CD14-positive monocyte (primary cell): ENCODE measurements at regions not wholly inside any gene's neighbourhood (a gene's known extent, or its start where the extent isn't known, plus 50 kb on each side); places are given as distances from the start of the nearest gene placed in this dataset.

Experiments used
- DNase-seq, 3 donors: peaks; one replicate each; pipeline ENCODE4 v3.0.0-alpha.2; 2011 to 2022
- H2AFZ ChIP-seq: 2 replicates; pipeline ENCODE4 v1.6.0; 2012; ENCODE audit warnings: mild to moderate bottlenecking, low read depth, low read length, inconsistent platforms; ENCODE audit not compliant: insufficient read depth, poor library complexity, severe bottlenecking
- H3K27ac ChIP-seq, 2 donors: 1 replicate in 1 of 2; 2 replicates in 1 of 2; pipeline ENCODE4 v1.5.1; 2012 to 2013; ENCODE audit warnings: low read length in 2 of 2, control low read depth in 1 of 2, inconsistent platforms in 1 of 2, low read depth in 1 of 2, mild to moderate bottlenecking in 1 of 2
- H3K27me3 ChIP-seq, 2 donors: one replicate each; pipeline versions ENCODE4 v1.6.0 to v1.6.1; 2011 to 2013; ENCODE audit warnings: low read length in 2 of 2; ENCODE audit not compliant: control insufficient read depth in 2 of 2, insufficient read depth in 2 of 2
- H3K36me3 ChIP-seq, 2 donors: replicated peaks in 1 of 2; 1 replicate in 1 of 2; 2 replicates in 1 of 2; pipeline versions ENCODE4 v1.5.1 to v1.6.1; 2012 to 2013; ENCODE audit warnings: low read length in 2 of 2, control low read depth in 1 of 2, inconsistent platforms in 1 of 2, mild to moderate bottlenecking in 1 of 2; ENCODE audit not compliant: insufficient read depth in 2 of 2, control insufficient read depth in 1 of 2
- H3K4me1 ChIP-seq, 2 donors: 1 replicate in 1 of 2; 2 replicates in 1 of 2; pipeline versions ENCODE4 v1.5.1 to v1.6.1; 2012 to 2013; ENCODE audit warnings: low read length in 2 of 2, control low read depth in 1 of 2, inconsistent platforms in 1 of 2, mild to moderate bottlenecking in 1 of 2, moderate library complexity in 1 of 2; ENCODE audit not compliant: insufficient read depth in 2 of 2, control insufficient read depth in 1 of 2
- H3K4me2 ChIP-seq: replicated peaks from 2 replicates; pipeline ENCODE3; 2012; ENCODE audit warnings: low read length, moderate library complexity, mild to moderate bottlenecking; ENCODE audit not compliant: poor library complexity, severe bottlenecking; ENCODE audit errors: extremely low read depth
- H3K4me3 ChIP-seq, 3 experiments: fragments of 200-600 bp in 1 of 3; sonication (generic) in 1 of 3; replicated peaks in 1 of 3; 1 replicate in 2 of 3; 2 replicates in 1 of 3; pipeline ENCODE4 v1.5.1; 2011 to 2013; ENCODE audit warnings: low read length in 3 of 3, mild to moderate bottlenecking in 3 of 3, control low read depth in 2 of 3, low read depth in 2 of 3, inconsistent platforms in 1 of 3, moderate library complexity in 1 of 3
- H3K79me2 ChIP-seq: 2 replicates; pipeline ENCODE4 v1.6.0; 2012; ENCODE audit warnings: mild to moderate bottlenecking, control low read depth, inconsistent platforms, low read length, moderate library complexity; ENCODE audit not compliant: insufficient read depth
- H3K9ac ChIP-seq: 2 replicates; pipeline ENCODE4 v1.6.0; 2017; ENCODE audit warnings: low read length, mild to moderate bottlenecking; ENCODE audit not compliant: insufficient read depth, poor library complexity, severe bottlenecking
- H3K9me3 ChIP-seq, 2 donors: replicated peaks in 1 of 2; 1 replicate in 1 of 2; 2 replicates in 1 of 2; pipeline versions ENCODE4 v1.5.1 to v1.6.1; 2012 to 2013; ENCODE audit warnings: low read length in 2 of 2, control low read depth in 1 of 2; ENCODE audit not compliant: control insufficient read depth in 1 of 2, insufficient read depth in 1 of 2
- H4K20me1 ChIP-seq: 2 replicates; pipeline ENCODE4 v1.6.0; 2012; ENCODE audit warnings: mild to moderate bottlenecking, low read length, control low read depth, moderate library complexity; ENCODE audit not compliant: insufficient read depth
- H3K27ac Mint-ChIP-seq, 7 donors: one replicate each; pipeline ENCODE4 v1.8.0; 2020; ENCODE audit warnings: mild to moderate bottlenecking in 7 of 7, mixed read lengths in 7 of 7, moderate library complexity in 6 of 7, inconsistent platforms in 2 of 7
- H3K27me3 Mint-ChIP-seq, 3 donors: one replicate each; pipeline ENCODE4 v1.8.0; 2021 to 2022; ENCODE audit warnings: low read depth in 3 of 3, mild to moderate bottlenecking in 3 of 3, mixed read lengths in 3 of 3, moderate library complexity in 3 of 3, inconsistent platforms in 1 of 3
- H3K36me3 Mint-ChIP-seq, 2 donors: one replicate each; pipeline ENCODE4 v1.8.0; 2020; ENCODE audit warnings: mixed read lengths in 2 of 2, inconsistent platforms in 1 of 2, mild to moderate bottlenecking in 1 of 2
- H3K4me1 Mint-ChIP-seq: one replicate; pipeline ENCODE4 v1.8.0; 2020; ENCODE audit warnings: mild to moderate bottlenecking, mixed read lengths
- H3K4me3 Mint-ChIP-seq, 2 donors: one replicate each; pipeline ENCODE4 v1.8.0; 2020; ENCODE audit warnings: mild to moderate bottlenecking in 2 of 2, mixed read lengths in 2 of 2, moderate library complexity in 1 of 2
- H3K9me3 Mint-ChIP-seq, 7 donors: one replicate each; pipeline ENCODE4 v1.8.0; 2020 to 2022; ENCODE audit warnings: mixed read lengths in 7 of 7, mild to moderate bottlenecking in 6 of 7, moderate library complexity in 6 of 7, inconsistent platforms in 2 of 7
- WGBS: methylation state at CpG from one replicate; pipeline ENCODE4 v1.1.5; 2013; ENCODE audit warnings: missing lambda C conversion rate; ENCODE audit not compliant: insufficient coverage; 5-methylcytosine and 5-hydroxymethylcytosine counted together
- intact Hi-C, 2 donors: fragments of 100-400 bp; cut with micrococcal nuclease; formaldehyde crosslinking; loops; one replicate each; pipeline versions ENCODE4 v1.15.0 to v1.15.1; 2023
- TF ChIP-seq, protein P1 (sequence below): fragments of 200-600 bp; IDR thresholded peaks from one replicate; pipeline ENCODE4 v1.8.0; 2022; ENCODE audit warnings: antibody characterized with exemption, mild to moderate bottlenecking

DNA sequence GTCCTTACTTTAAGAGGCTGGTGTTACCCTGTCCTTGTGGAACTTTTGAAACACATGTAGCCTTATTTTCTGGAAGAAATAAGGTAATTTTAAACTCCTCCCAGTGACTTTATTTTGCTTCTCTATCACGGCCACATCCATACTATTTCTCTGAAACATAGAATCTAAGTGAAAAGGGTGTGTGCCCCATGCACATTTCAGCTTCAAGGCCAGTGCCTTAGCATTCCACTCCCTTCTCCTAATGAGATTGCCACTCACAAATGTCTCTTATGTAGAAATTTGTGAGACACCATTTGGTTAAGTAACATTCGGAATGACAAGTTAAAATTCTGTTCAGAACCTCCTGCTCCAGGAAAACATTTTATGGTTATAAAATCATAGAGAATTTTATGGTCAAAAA, 562.7 kb downstream of the TUSC7 start:
- Histone ChIP-seq H3K9me3 (no peaks in the 10 kb centered on the region), H3K27ac (no peak overlapping the region), H3K9ac (no peak overlapping the region), H2AFZ (no peak overlapping the region), H3K79me2 (no peaks in the 10 kb centered on the region), H3K4me1 (no peaks in the 10 kb centered on the region), H3K4me3 (no peak overlapping the region), H3K36me3 (no peaks in the 10 kb centered on the region), H3K27me3 (no peaks in the 10 kb centered on the region), H4K20me1 (no peaks in the 10 kb centered on the region), H3K4me2 (no peak overlapping the region)
- H3K4me1 Mint-ChIP-seq, result no peaks in the 10 kb centered on the region
- peaks cover 0 to 2% (median 0%) of the 10 kb centered on the region in 7 donors for H3K9me3 Mint-ChIP-seq
- H3K27ac Mint-ChIP-seq, result no peak overlapping the region
- TF ChIP-seq, protein P1, sequence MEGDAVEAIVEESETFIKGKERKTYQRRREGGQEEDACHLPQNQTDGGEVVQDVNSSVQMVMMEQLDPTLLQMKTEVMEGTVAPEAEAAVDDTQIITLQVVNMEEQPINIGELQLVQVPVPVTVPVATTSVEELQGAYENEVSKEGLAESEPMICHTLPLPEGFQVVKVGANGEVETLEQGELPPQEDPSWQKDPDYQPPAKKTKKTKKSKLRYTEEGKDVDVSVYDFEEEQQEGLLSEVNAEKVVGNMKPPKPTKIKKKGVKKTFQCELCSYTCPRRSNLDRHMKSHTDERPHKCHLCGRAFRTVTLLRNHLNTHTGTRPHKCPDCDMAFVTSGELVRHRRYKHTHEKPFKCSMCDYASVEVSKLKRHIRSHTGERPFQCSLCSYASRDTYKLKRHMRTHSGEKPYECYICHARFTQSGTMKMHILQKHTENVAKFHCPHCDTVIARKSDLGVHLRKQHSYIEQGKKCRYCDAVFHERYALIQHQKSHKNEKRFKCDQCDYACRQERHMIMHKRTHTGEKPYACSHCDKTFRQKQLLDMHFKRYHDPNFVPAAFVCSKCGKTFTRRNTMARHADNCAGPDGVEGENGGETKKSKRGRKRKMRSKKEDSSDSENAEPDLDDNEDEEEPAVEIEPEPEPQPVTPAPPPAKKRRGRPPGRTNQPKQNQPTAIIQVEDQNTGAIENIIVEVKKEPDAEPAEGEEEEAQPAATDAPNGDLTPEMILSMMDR, result no peak
- no peak for DNase-seq
- no peak overlapping the region for H3K4me3 Mint-ChIP-seq
- intact Hi-C loops, result no loop called here
- no CpG with 5 or more reads among the region's 2 CpGs for WGBS
- H3K36me3 Mint-ChIP-seq, result no peaks in the 10 kb centered on the region
- H3K27me3 Mint-ChIP-seq, result peaks cover 0 to 1% (median 0%) of the 10 kb centered on the region in 3 donors

DNA sequence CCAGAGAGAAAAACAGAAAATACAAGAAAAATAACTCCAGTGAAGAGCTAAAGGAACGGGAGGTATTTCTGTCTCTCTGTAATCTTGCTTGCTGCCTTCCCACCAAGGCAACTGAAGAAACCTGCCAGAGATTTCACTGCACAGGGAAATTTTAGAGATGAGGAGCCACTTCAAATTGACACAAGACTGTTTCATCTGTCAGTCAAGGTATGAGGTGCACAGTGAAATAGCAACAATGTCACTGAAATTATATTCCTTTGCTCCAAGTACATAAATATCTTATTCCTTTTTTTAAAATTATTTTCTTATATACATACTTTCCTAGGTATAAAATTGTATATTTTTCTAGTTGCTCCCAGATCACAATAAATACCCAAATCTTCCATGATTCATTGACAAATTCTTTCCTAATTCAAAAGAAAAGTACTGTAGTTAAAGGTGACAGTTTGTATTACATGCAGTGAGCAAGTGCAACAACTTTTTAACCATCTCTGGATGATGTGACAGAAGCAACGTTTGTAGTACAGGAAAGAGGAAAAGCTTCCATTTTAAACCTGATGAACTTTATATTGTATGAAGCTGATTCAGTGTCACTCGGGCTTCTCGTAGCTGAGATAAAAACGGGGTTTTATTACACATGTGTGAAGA, 563.4 kb downstream of the TUSC7 start:
- Histone ChIP-seq H3K9ac (no peak overlapping the region), H3K4me1 (no peaks in the 10 kb centered on the region), H2AFZ (no peak overlapping the region), H3K4me3 (no peak overlapping the region), H3K79me2 (no peaks in the 10 kb centered on the region), H3K36me3 (no peaks in the 10 kb centered on the region), H3K9me3 (no peaks in the 10 kb centered on the region), H3K4me2 (no peak overlapping the region), H3K27me3 (no peaks in the 10 kb centered on the region), H3K27ac (no peak overlapping the region), H4K20me1 (no peaks in the 10 kb centered on the region)
- intact Hi-C loops, result no loop called here
- Mint-ChIP-seq H3K9me3 (peaks cover 0 to 2% (median 0%) of the 10 kb centered on the region in 7 donors), H3K27ac (no peak overlapping the region), H3K27me3 (peaks cover 0 to 1% (median 0%) of the 10 kb centered on the region in 3 donors), H3K36me3 (no peaks in the 10 kb centered on the region), H3K4me1 (no peaks in the 10 kb centered on the region), H3K4me3 (no peak overlapping the region)
- TF ChIP-seq, protein P1, result no peak
- WGBS, result 100% methylated on average over 1 of the region's 5 CpGs
- DNase-seq, result no peak
